HFF-Myc (cell line): ENCODE measurements at regions not wholly inside any gene's neighbourhood (a gene's known extent, or its start where the extent isn't known, plus 50 kb on each side); places are given as distances from the start of the nearest gene placed in this dataset.

Experiments used
- DNase-seq: peaks from one replicate; pipeline ENCODE4 v3.0.0-alpha.2; 2011; ENCODE audit warnings: low read depth; ENCODE audit errors: extremely low read depth
- H3K4me3 ChIP-seq: replicated peaks from 2 replicates; pipeline ENCODE4 v1.5.1; 2011; ENCODE audit warnings: low read depth, mild to moderate bottlenecking, control low read depth, low read length
- CTCF ChIP-seq: IDR thresholded peaks from 2 replicates; pipeline ENCODE4 v1.5.1; 2012; ENCODE audit warnings: mild to moderate bottlenecking, low read depth, low read length, control low read depth; ENCODE audit errors: missing control alignments

DNA sequence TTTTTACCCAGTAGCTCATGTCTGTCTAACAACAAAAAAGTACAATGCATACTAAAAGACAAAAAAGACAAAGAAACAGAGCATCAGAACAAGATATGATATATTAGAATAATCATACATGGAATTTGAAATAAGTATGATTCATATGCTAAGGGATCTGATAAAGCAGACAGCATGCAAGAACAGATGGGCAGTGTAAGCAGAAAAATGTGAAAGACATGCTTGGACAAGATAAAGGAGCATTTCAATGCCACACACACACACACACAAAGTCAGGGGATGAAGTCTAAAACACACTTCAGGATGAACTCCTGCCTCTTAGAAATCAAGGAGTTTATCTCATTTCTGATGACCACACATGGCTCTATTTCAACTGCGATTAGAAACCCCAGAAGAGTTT lies 649.6 kb upstream of the NDST4 start:
- TF ChIP-seq CTCF, result no peak
- H3K4me3 ChIP-seq, result no peak overlapping the region
- DNase-seq, result no peak

- TF ChIP-seq CTCF, result no peak
- no peak for DNase-seq
- no peak overlapping the region for H3K4me3 ChIP-seq
These were observed 645.8 kb upstream of the NDST4 start for GRCh38 chr4:115759231-115759630.

GRCh38 chr4:115749404-115749803 lies 636.0 kb upstream of the NDST4 start:
- DNase-seq, result no peak
- no peak for TF ChIP-seq CTCF

GRCh38 chr4:115740806-115741205 lies 627.4 kb upstream of the NDST4 start:
- H3K4me3 ChIP-seq, result no peak overlapping the region
- no peak for DNase-seq
- TF ChIP-seq CTCF, result no peak

More at GRCh38 chr4:115749404-115749803, 636.0 kb upstream of the NDST4 start:
- no peak overlapping the region for H3K4me3 ChIP-seq

DNA sequence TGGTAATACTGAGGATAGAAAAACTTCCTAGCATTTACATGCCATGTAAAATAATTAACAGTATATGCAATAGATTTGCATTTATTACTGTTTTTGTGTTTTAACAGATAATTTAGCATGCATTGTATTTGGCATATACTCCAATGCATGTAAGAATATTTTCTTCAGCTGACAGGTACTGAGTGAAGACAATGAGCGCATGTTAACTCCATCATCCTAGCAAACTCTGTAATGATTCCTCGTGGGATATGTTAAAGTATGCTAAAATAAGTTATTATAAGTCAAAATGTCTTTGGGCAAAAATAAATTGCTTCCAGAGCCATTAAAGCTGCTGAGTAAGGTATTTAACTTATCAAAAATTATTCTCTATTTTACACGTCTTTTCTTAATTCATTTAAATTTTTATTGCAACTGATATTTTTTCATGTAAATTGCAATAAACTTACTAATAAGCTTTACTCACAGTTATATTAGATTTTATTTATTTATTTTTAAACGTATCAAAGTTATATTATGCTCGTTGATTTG lies 616.4 kb upstream of the NDST4 start:
- no peak for DNase-seq

GRCh38 chr4:115723621-115724020 lies 610.2 kb upstream of the NDST4 start:
- H3K4me3 ChIP-seq, result no peak overlapping the region
- DNase-seq, result no peak
- no peak for TF ChIP-seq CTCF

More for the DNA sequence above, 616.4 kb upstream of the NDST4 start:
- TF ChIP-seq CTCF, result no peak
- no peak overlapping the region for H3K4me3 ChIP-seq

DNA sequence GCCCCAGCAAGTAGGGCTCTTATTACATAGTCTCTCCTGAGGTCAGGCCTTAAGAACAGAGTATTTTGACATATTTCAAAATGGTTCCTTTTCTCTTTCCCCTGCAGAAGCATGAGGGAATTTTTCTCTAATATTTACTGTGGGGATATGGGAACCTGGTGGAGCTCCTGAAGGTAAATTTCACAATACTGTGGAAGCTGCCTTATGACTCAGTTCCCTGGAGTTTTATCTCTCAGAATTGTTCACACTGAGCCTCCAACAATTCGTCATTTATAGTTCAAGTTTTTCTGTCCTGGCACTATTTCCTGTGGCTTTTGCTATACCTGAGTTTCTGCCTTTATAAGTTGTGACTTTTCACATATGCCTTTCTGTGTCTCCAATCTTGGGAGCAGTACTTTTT lies 607.2 kb upstream of the NDST4 start:
- DNase-seq, result no peak
- TF ChIP-seq CTCF, result no peak
- no peak overlapping the region for H3K4me3 ChIP-seq
